PFSK-1 (cell line): ENCODE measurements at regions not wholly inside any gene's neighbourhood (a gene's known extent, or its start where the extent isn't known, plus 50 kb on each side); places are given as distances from the start of the nearest gene placed in this dataset.

Source experiments
- FOXP2 ChIP-seq: optimal IDR thresholded peaks from 2 replicates; pipeline ENCODE3; 2011; ENCODE audit warnings: borderline replicate concordance, control low read depth, inconsistent platforms; ENCODE audit not compliant: insufficient read depth; ENCODE audit errors: extremely low read length, extremely low read depth
- POLR2AphosphoS5 ChIP-seq: IDR thresholded peaks from 2 replicates; pipeline ENCODE4 v1.6.1; 2012; ENCODE audit warnings: low read depth, mild to moderate bottlenecking, control low read depth, low read length, moderate library complexity
- REST ChIP-seq, 2 experiments: IDR thresholded peaks; 2 replicates each; pipeline versions ENCODE4 v1.6.1 to v1.8.0; 2011 to 2012; ENCODE audit warnings: low read depth in 2 of 2, low read length in 2 of 2, control low read depth in 1 of 2, inconsistent platforms in 1 of 2, mild to moderate bottlenecking in 1 of 2, moderate library complexity in 1 of 2; ENCODE audit not compliant: insufficient read depth in 1 of 2
- SIN3A ChIP-seq: IDR thresholded peaks from 2 replicates; pipeline ENCODE4 v1.6.1; 2012; ENCODE audit warnings: mild to moderate bottlenecking, low read length, moderate library complexity, borderline replicate concordance; ENCODE audit not compliant: insufficient read depth
- TAF1 ChIP-seq: IDR thresholded peaks from 2 replicates; pipeline ENCODE4 v1.6.1; 2012; ENCODE audit warnings: low read length, control low read depth, borderline replicate concordance; ENCODE audit not compliant: insufficient read depth

- TF ChIP-seq SIN3A (no peak), POLR2AphosphoS5 (no peak), FOXP2 (no peak), TAF1 (no peak), REST (IDR thresholded peaks at IDR 0.05; ENCODE audit: insufficient read depth in 1 of 2, low read depth in 2 of 2, low read length in 2 of 2) (no peak)
These were observed 126.6 kb downstream of the ZFP64 start for GRCh38 chr20:52064931-52065330.

- TF ChIP-seq TAF1 (no peak), FOXP2 (no peak), SIN3A (no peak), POLR2AphosphoS5 (no peak), REST (IDR thresholded peaks at IDR 0.05; ENCODE audit: insufficient read depth in 1 of 2, low read depth in 2 of 2, low read length in 2 of 2) (no peak)
These were observed 128.9 kb downstream of the ZFP64 start for GRCh38 chr20:52062452-52063209.

GRCh38 chr20:52060794-52061714 is 130.5 kb downstream of the ZFP64 start:
- no peak for TF ChIP-seq POLR2AphosphoS5
- TF ChIP-seq FOXP2: no peak
- no peak for TF ChIP-seq SIN3A
- TF ChIP-seq TAF1: no peak
- no peak for TF ChIP-seq REST (IDR thresholded peaks at IDR 0.05; ENCODE audit: insufficient read depth in 1 of 2, low read depth in 2 of 2, low read length in 2 of 2)

- TF ChIP-seq REST (IDR thresholded peaks at IDR 0.05; ENCODE audit: insufficient read depth in 1 of 2, low read depth in 2 of 2, low read length in 2 of 2) (no peak), SIN3A (no peak), FOXP2 (no peak), POLR2AphosphoS5 (no peak), TAF1 (no peak)
These were observed 135.1 kb downstream of the ZFP64 start for GRCh38 chr20:52056203-52057062.
